ENCODE measurements at regions not wholly inside any gene's neighbourhood (a gene's known extent, or its start where the extent isn't known, plus 50 kb on each side); places are given as distances from the start of the nearest gene placed in this dataset.

GRCh38 chr9:25994605-25995004 is 316.4 kb upstream of the TUSC1 start:
- DNase-seq (ENCODE audit: low read depth) = peak; percentile 44
- TF ChIP-seq CTCF (IDR thresholded peaks at IDR 0.05; ENCODE audit: low read depth, low read length) = no peak
- no peak for TF ChIP-seq MAX (IDR thresholded peaks at IDR 0.05; ENCODE audit: low read depth, low read length)
- no peak for TF ChIP-seq MYC (IDR thresholded peaks at IDR 0.05; ENCODE audit: low read depth, low read length)
- TF ChIP-seq POLR2A (IDR thresholded peaks at IDR 0.05; ENCODE audit: extremely low read depth, insufficient read length) = no peak
- no peak overlapping the region for H3K4me3 ChIP-seq (ENCODE audit: low read depth, low read length)

GRCh38 chr9:25990376-25990775 is 312.1 kb upstream of the TUSC1 start:
- peak; percentile 4 for DNase-seq (ENCODE audit: low read depth)
- TF ChIP-seq POLR2A (IDR thresholded peaks at IDR 0.05; ENCODE audit: extremely low read depth, insufficient read length) = no peak
- no peak for TF ChIP-seq MYC (IDR thresholded peaks at IDR 0.05; ENCODE audit: low read depth, low read length)
- TF ChIP-seq MAX (IDR thresholded peaks at IDR 0.05; ENCODE audit: low read depth, low read length) = no peak
- no peak for TF ChIP-seq CTCF (IDR thresholded peaks at IDR 0.05; ENCODE audit: low read depth, low read length)
- no peak overlapping the region for H3K4me3 ChIP-seq (ENCODE audit: low read depth, low read length)

GRCh38 chr9:25975667-25976066 is 297.4 kb upstream of the TUSC1 start:
- TF ChIP-seq MAX (IDR thresholded peaks at IDR 0.05; ENCODE audit: low read depth, low read length) (no peak), POLR2A (IDR thresholded peaks at IDR 0.05; ENCODE audit: extremely low read depth, insufficient read length) (no peak), MYC (IDR thresholded peaks at IDR 0.05; ENCODE audit: low read depth, low read length) (no peak), CTCF (IDR thresholded peaks at IDR 0.05; ENCODE audit: low read depth, low read length) (no peak)
- DNase-seq (ENCODE audit: low read depth) = no peak
- no peak overlapping the region for H3K4me3 ChIP-seq (ENCODE audit: low read depth, low read length)

GRCh38 chr9:25964239-25964638 is 286.0 kb upstream of the TUSC1 start:
- no peak overlapping the region for H3K4me3 ChIP-seq (ENCODE audit: low read depth, low read length)
- DNase-seq (ENCODE audit: low read depth) = peak; percentile 58
- TF ChIP-seq MYC (IDR thresholded peaks at IDR 0.05; ENCODE audit: low read depth, low read length) (peak; percentile 60), POLR2A (IDR thresholded peaks at IDR 0.05; ENCODE audit: extremely low read depth, insufficient read length) (no peak), CTCF (IDR thresholded peaks at IDR 0.05; ENCODE audit: low read depth, low read length) (peak; percentile 20), MAX (IDR thresholded peaks at IDR 0.05; ENCODE audit: low read depth, low read length) (peak; percentile 91)

- DNase-seq (ENCODE audit: low read depth) = no peak
- no peak overlapping the region for H3K4me3 ChIP-seq (ENCODE audit: low read depth, low read length)
- TF ChIP-seq POLR2A (IDR thresholded peaks at IDR 0.05; ENCODE audit: extremely low read depth, insufficient read length) (no peak), MYC (IDR thresholded peaks at IDR 0.05; ENCODE audit: low read depth, low read length) (no peak), MAX (IDR thresholded peaks at IDR 0.05; ENCODE audit: low read depth, low read length) (no peak), CTCF (IDR thresholded peaks at IDR 0.05; ENCODE audit: low read depth, low read length) (no peak)
Measured at GRCh38 chr9:25960178-25960577, 281.9 kb upstream of the TUSC1 start.

GRCh38 chr9:25954209-25954608 is 276.0 kb upstream of the TUSC1 start:
- no peak for TF ChIP-seq CTCF (IDR thresholded peaks at IDR 0.05; ENCODE audit: low read depth, low read length)
- no peak for TF ChIP-seq POLR2A (IDR thresholded peaks at IDR 0.05; ENCODE audit: extremely low read depth, insufficient read length)
- TF ChIP-seq MAX (IDR thresholded peaks at IDR 0.05; ENCODE audit: low read depth, low read length) = no peak
- no peak for TF ChIP-seq MYC (IDR thresholded peaks at IDR 0.05; ENCODE audit: low read depth, low read length)
- no peak for DNase-seq (ENCODE audit: low read depth)
- H3K4me3 ChIP-seq (ENCODE audit: low read depth, low read length) = no peak overlapping the region
